ENCODE measurements at regions not wholly inside any gene's neighbourhood (a gene's known extent, or its start where the extent isn't known, plus 50 kb on each side); places are given as distances from the start of the nearest gene placed in this dataset.

DNA sequence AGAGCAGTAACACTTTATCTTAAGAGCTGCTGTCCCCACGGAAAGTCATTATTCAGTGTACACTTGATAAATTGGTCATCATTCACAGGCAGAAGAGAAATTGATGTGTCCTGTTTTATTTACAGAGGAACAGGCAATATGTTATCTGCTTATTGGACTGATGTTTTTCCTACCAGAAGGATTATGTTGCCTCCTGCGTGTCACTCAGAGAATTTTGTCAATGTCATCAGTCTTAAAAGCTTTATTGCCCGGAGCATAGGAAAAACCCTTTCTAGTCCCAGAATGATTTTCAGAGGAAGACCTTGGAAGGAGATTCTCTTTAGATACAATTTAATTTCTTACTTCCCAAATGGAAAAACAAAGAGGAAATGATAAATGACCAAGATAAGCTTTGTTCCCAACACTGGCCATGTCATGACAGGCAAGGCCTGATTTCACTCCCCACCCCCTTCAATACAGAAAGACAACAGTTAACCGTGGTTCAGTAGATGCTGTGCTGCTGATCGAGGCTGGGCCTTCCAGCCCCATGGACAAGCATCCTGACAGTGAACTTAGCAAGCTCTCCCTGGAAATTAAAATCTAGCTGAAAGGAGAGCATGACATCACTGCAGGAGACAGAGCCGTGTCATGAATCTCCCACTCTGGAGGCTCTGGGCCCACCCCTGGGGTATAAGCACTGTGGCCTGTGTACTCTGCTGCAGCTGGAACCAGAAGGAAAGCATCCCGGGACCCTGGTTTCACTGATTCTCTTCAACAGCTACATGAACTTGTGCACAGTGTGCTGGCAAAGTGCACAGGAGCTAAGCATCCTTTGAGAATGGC lies 118.8 kb upstream of the LYZL2 start:
- peaks cover 30% of the 10 kb centered on the region for H3K27me3 Mint-ChIP-seq (ENCODE audit: low read depth)
- no peaks in the 10 kb centered on the region for H3K9me3 Mint-ChIP-seq
- H3K27ac Mint-ChIP-seq, result no peak overlapping the region

DNA sequence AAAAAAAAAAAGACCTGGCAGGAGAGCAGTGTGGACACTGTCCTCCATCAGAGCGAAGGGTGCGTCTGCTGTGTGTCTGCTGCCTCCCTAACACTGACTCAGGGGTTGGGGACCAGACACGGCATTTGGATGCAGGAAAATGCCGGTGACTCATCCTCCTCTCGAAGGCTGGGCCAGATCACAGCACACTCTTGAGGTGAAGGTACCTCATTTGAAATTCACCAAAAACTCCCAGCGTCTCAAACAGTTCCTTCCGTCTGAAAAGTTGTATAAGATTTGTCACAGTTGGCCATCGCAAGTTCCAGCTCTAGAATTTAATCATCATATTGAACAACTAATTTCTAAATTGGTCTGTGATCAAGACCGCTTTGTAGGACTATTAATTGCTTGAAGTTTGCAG lies 118.1 kb upstream of the LYZL2 start:
- H3K36me3 Mint-ChIP-seq, result no peaks in the 10 kb centered on the region
- no peak for DNase-seq (ENCODE audit: low spot score in 2 of 2, unreplicated experiment in 2 of 2)
- no peak overlapping the region for H3K27ac Mint-ChIP-seq
- H3K4me1 Mint-ChIP-seq, result peaks cover 14% of the 10 kb centered on the region
- TF ChIP-seq, protein P1, sequence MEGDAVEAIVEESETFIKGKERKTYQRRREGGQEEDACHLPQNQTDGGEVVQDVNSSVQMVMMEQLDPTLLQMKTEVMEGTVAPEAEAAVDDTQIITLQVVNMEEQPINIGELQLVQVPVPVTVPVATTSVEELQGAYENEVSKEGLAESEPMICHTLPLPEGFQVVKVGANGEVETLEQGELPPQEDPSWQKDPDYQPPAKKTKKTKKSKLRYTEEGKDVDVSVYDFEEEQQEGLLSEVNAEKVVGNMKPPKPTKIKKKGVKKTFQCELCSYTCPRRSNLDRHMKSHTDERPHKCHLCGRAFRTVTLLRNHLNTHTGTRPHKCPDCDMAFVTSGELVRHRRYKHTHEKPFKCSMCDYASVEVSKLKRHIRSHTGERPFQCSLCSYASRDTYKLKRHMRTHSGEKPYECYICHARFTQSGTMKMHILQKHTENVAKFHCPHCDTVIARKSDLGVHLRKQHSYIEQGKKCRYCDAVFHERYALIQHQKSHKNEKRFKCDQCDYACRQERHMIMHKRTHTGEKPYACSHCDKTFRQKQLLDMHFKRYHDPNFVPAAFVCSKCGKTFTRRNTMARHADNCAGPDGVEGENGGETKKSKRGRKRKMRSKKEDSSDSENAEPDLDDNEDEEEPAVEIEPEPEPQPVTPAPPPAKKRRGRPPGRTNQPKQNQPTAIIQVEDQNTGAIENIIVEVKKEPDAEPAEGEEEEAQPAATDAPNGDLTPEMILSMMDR (IDR thresholded peaks at IDR 0.05; ENCODE audit: unreplicated experiment), result no peak
- H3K9me3 Mint-ChIP-seq, result no peaks in the 10 kb centered on the region
- no peak overlapping the region for H3K4me3 Mint-ChIP-seq
- peaks cover 31% of the 10 kb centered on the region for H3K27me3 Mint-ChIP-seq (ENCODE audit: low read depth)

More for the DNA sequence above, 118.8 kb upstream of the LYZL2 start:
- DNase-seq (ENCODE audit: low spot score in 2 of 2, unreplicated experiment in 2 of 2), result no peak
- H3K36me3 Mint-ChIP-seq, result no peaks in the 10 kb centered on the region
- no peak overlapping the region for H3K4me3 Mint-ChIP-seq
- H3K4me1 Mint-ChIP-seq, result peaks cover 15% of the 10 kb centered on the region
- TF ChIP-seq, protein P1 (IDR thresholded peaks at IDR 0.05; ENCODE audit: unreplicated experiment), result no peak

DNA sequence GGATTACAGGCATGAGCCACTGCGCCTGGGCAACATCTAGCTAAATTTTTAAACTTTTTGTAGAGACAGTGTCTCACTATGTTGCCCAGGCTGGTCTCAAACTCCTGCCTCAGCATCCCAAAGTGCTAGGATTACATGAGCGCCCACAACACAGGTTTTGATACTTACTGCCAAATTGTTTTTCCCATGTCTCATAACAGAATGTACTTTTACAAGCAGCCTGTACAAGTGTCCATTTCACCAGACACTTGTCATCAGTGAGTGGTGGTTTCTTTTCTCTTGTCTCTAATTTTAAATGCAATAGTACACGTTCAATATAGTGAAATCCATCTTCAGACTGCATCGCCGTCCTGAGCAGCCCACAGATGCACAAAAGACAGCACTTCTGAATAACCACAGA lies 116.4 kb upstream of the LYZL2 start:
- H3K27me3 Mint-ChIP-seq (ENCODE audit: low read depth), result peaks cover 26% of the 10 kb centered on the region
- TF ChIP-seq, protein P1 (IDR thresholded peaks at IDR 0.05; ENCODE audit: unreplicated experiment), result no peak
- H3K9me3 Mint-ChIP-seq, result no peaks in the 10 kb centered on the region
- DNase-seq (ENCODE audit: low spot score in 2 of 2, unreplicated experiment in 2 of 2), result no peak
- H3K27ac Mint-ChIP-seq, result no peak overlapping the region
- H3K4me3 Mint-ChIP-seq, result no peak overlapping the region
- no peaks in the 10 kb centered on the region for H3K36me3 Mint-ChIP-seq
- H3K4me1 Mint-ChIP-seq, result peaks cover 11% of the 10 kb centered on the region

DNA sequence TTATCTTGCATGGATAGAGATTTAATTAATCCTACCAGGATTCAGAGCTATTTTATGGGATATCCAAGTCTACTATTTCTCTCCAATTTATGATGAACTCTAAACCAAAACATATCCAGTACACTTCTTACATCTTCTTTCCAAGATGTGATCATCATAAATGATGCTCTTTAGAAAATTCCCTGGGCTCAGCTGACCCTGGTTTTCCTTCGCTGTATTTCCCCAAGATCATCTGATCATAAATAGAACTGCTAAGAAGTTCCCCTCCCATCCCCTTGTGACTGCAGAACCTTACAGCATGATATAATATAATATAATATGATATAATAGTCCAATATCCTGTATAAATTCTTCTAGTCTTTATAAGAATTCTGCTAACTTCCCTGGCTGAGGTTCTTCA lies 114.6 kb upstream of the LYZL2 start:
- no peak overlapping the region for H3K27ac Mint-ChIP-seq
- no peaks in the 10 kb centered on the region for H3K36me3 Mint-ChIP-seq
- peaks cover 15% of the 10 kb centered on the region for H3K27me3 Mint-ChIP-seq (ENCODE audit: low read depth)
- no peak for DNase-seq (ENCODE audit: low spot score in 2 of 2, unreplicated experiment in 2 of 2)
- TF ChIP-seq, protein P1 (IDR thresholded peaks at IDR 0.05; ENCODE audit: unreplicated experiment), result no peak
- peaks cover 3% of the 10 kb centered on the region for H3K9me3 Mint-ChIP-seq
- H3K4me3 Mint-ChIP-seq, result no peak overlapping the region
- peaks cover 11% of the 10 kb centered on the region for H3K4me1 Mint-ChIP-seq

DNA sequence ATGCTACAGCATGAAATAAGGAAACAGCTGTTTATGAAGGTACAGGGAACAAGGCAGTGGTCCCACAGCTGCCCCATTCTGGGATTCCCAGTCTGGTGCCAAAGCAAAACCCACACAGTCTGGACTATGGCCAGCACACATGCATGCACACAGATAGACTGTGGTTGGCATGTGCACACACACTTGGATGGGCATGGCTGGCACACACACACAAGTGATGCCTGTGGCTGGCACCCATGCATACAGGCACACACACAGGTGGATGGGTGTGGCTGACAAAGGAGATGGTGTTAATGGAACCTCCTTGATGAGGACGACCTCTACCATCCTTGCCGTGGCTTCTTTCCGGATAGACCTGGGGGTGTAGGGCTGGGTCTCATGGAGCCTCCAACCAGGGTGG lies 114.0 kb upstream of the LYZL2 start:
- no peak overlapping the region for H3K27ac Mint-ChIP-seq
- peaks cover 3% of the 10 kb centered on the region for H3K9me3 Mint-ChIP-seq
- TF ChIP-seq, protein P1 (IDR thresholded peaks at IDR 0.05; ENCODE audit: unreplicated experiment), result no peak
- no peak for DNase-seq (ENCODE audit: low spot score in 2 of 2, unreplicated experiment in 2 of 2)
- H3K4me3 Mint-ChIP-seq, result no peak overlapping the region
- H3K4me1 Mint-ChIP-seq, result peaks cover 10% of the 10 kb centered on the region
- H3K36me3 Mint-ChIP-seq, result no peaks in the 10 kb centered on the region
- H3K27me3 Mint-ChIP-seq (ENCODE audit: low read depth), result peaks cover 15% of the 10 kb centered on the region

Data from mesothelial cell of epicardium (in vitro differentiated cells).